ENCODE measurements at regions not wholly inside any gene's neighbourhood (a gene's known extent, or its start where the extent isn't known, plus 50 kb on each side); places are given as distances from the start of the nearest gene placed in this dataset.
A peak's percentile ranks its signal among the peaks of the same experiment; 100 is the strongest.

- no peak for DNase-seq
Observed at GRCh38 chr6:126529637-126530362, 189.9 kb downstream of the CENPW start.

- no peak for DNase-seq
Observed at GRCh38 chr6:126530775-126531174, 190.9 kb downstream of the CENPW start.

DNA sequence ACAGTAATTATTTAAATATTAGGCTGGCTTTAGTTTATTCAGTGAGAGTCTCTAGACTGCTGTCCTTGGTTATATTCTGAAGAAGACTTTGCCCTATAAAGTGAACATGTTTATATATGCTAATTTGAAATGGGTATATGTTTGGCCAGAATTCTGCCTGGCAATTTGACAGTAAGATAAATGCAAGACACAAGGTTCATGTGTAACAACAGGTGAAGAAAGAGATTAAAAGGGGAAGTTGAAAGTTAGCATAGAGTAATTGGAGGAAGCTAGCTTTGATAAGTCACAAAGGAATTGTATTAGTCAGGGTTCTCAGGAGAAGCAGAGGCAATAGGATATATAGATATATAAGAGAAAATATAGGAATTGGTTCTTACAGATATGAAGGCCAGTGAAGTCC lies 191.4 kb downstream of the CENPW start:
- no peak for DNase-seq

DNA sequence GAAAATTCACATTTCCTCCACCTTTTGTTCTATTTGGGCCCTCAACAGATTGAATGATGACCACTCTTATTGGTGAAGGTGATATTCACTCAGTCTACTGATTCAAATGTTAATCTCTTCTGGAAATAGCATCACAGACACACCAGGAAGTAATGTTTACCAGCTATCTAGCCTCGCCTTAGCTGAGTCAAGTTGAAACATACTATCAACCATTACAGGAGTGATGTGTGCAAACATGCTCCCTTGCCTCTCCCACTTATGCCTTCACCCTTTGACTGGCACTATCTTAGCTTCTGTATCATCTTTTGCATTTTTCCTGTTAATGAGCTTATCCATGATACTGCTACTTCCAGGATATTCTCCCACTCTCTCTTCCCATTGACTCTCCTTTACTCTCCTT lies 191.9 kb downstream of the CENPW start:
- no peak for DNase-seq

GRCh38 chr6:126534401-126534800 lies 194.5 kb downstream of the CENPW start:
- no peak for DNase-seq

GRCh38 chr6:126535138-126535537 lies 195.2 kb downstream of the CENPW start:
- no peak for DNase-seq

- DNase-seq: peak; percentile 35
Observed at GRCh38 chr6:126535595-126535994, 195.7 kb downstream of the CENPW start.

GRCh38 chr6:126537061-126537816 lies 197.3 kb downstream of the CENPW start:
- no peak for DNase-seq

- peak; percentile 75 for DNase-seq
Observed at GRCh38 chr6:126539022-126539421, 199.1 kb downstream of the CENPW start.

DNA sequence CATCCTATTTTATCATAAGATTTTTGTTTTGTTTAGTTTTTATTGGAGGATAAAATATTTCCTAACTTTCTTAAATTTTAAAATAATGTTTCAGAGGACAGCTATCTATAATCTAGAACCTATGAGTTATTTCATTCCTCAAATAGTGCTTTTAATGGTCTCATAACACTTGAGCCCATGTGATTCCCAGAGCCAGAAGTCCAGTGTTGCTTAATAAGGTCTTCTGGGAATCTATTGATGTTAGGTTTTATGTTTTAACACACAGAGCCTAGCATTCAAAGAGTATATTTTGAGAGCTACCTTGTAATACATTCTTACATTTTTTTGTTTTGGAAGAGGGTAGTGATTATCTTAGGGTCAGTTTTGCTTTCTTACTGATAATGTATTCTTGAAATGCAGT lies 200.2 kb downstream of the CENPW start:
- DNase-seq: peak; percentile 6

DNA sequence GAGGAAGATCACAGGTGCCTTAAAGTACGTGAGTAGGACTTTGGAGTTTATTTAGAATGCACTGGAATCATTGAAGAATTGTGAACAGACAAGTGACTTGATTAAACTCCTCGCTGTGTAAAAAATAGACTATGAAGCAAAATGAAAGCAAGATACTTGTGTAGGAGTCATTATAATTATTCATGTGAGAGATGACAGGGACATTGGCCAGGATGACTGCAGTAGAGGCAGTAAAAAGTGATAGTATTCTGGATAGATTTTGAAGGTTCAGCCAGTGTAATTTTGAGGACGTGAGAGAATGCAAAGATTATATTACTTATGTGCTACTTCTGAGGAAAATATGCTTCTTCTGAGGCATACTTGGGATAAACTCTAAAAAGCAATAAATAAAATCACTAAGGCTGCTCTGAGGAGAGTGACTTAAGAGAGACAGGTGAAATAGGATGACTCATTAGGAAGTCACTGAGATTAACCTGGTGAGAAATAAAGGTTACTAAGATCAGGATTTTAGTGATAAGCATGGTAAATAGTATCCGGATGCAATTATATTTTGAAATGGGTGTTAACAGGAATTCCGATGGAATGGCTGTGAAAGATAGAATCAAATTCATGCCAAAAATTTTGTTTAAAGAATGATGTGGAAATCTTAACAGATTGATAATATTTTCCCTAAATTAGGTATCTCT lies 202.0 kb downstream of the CENPW start:
- no peak for DNase-seq

- DNase-seq: peak; percentile 60
Observed at GRCh38 chr6:126546541-126547120, 206.7 kb downstream of the CENPW start.

GRCh38 chr6:126548300-126548699 lies 208.4 kb downstream of the CENPW start:
- peak; percentile 2 for DNase-seq

GRCh38 chr6:126550323-126550722 lies 210.4 kb downstream of the CENPW start:
- no peak for DNase-seq

DNA sequence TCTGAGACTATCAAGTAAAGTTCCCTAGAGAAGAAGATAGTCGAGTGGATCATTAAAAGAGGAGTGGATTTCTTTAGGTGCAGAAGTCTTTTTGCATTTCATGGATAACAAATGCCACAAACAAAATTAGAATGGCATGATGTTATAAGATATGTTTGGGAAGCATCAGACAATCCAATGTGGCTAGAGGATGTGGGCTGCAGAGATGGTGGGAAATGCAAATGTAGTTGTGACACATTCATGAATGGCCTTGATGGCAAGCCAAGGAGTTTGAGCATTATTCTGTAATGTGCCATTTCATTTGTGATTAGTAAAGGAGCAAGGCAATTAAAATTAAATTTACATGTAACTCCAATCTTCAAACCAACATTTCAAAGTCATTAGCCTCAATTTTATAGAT lies 211.9 kb downstream of the CENPW start:
- no peak for DNase-seq

DNA sequence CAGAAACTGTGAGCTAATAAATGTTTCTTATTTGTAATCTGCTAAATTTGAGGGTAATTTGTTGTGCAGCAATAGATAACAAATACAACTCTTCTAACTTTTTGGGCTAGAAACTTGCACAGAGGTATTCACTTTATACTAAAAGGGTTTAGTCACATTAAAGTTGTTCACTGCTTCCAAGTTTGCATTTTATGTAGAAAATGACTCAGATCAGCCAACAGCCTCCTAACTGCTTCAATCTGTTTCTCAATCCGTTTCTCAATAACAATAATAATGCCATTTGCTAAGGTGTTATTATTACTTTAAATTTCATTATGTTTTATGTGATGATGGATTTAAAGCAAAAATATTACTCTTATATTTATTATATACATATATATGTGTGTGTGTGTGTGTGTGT lies 213.9 kb downstream of the CENPW start:
- DNase-seq: no peak

DNA sequence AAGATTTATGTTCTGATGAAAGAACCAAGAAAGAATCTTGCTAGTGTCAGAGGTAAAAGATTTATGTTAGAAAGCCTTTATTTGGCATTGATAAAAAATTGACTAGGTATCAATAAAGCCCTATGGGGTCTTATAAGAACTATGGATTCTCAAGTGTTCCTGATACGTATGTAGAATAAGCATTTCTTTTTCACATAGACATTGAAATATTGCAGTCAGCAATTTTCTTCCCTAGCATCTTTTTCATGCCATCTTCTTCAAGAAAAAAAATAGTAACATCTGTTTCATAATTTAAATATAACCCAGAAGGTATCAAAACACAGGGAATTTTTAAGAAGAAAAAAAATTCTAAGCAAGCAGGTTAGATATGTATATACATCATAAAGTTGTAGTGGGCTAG lies 230.6 kb downstream of the CENPW start:
- no peak for DNase-seq

GRCh38 chr6:126574301-126574700 lies 234.4 kb downstream of the CENPW start:
- DNase-seq: no peak

DNA sequence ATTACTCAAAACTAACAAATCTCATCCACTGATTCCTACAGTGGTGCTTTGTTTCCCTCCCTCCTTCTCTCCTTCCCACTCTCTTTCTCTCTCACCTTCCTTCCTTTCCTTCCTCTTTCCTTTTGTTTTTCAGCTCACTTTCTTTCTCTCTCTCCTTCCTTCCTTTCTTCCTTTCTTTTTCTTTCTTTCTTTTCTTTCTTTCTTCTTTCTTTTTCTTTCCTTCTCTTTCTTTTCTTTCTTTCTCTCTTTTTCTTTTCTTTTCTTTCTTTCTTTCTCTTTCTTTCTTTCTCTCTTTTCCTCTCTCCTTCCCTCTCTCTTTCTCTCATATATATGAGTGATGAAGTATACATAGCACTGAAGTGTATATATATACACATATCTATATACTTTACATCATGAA lies 241.4 kb downstream of the CENPW start:
- no peak for DNase-seq

DNA sequence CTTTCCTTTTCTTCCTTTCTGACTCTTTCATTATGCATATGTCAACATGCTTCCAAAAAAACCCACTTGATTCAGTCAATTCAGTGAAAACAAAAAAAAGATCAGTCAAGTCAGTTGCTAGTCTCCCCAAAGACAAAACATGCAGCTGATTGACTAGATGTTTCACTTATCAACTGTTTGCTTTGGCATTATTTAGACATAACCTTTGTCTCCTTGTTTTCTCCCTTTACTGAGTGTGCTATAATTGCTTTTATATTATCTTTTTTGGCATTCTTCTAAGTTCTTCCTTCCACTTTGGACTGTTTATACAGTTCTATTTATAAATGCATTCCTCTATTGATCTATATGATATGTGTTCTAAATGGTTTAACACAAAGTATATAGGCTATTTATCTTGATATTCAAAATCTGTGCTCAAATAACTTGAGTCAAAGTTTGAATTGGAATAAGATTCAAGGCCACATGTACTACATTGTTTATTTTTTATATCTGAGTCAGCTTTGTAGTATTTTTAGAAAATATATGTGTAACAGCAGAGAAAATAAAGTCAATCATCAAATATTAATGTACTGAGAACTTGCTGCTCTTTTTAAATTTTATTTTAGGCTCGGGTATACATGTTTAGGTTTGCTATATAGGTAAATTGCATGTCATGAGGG lies 260.5 kb downstream of the CENPW start:
- no peak for DNase-seq

GRCh38 chr6:126603410-126603809 lies 263.5 kb downstream of the CENPW start:
- DNase-seq: no peak

- DNase-seq: no peak
Observed at GRCh38 chr6:126605089-126605488, 265.2 kb downstream of the CENPW start.

DNA sequence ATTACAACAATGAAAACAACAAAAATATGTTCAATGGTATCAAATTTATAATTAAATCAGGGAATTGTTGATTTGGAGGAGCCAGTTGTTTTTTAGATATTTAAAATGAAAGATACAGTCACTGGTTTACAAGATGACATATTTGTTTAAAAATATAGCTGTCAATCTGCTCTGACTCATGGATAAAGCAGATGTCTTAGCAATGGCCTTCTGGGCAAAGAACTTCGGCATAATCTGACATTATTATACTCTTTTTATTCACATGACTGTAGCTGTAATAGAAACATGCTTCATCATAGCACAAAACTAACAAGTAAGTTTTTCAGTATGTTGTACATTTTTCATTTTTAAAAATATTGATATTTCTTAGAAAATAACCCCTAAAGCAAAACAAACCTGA lies 267.4 kb downstream of the CENPW start:
- no peak for DNase-seq

Measured in fibroblast of skin of right biceps (primary cell).